GM15510 (cell line): ENCODE measurements at regions not wholly inside any gene's neighbourhood (a gene's known extent, or its start where the extent isn't known, plus 50 kb on each side); places are given as distances from the start of the nearest gene placed in this dataset.

ENCODE experiments used
- POLR2A ChIP-seq: IDR thresholded peaks from 3 replicates; pipeline ENCODE4 v1.6.1; 2011; ENCODE audit warnings: borderline replicate concordance; ENCODE audit not compliant: insufficient read length; ENCODE audit errors: extremely low read depth

GRCh38 chr20:53782612-53783246 lies 189.1 kb upstream of the ZNF217 start:
- TF ChIP-seq POLR2A = no peak

GRCh38 chr20:53779822-53780221 lies 186.2 kb upstream of the ZNF217 start:
- TF ChIP-seq POLR2A = no peak

- TF ChIP-seq POLR2A = no peak
Observed at GRCh38 chr20:53778736-53779135, 185.1 kb upstream of the ZNF217 start.

- TF ChIP-seq POLR2A = no peak
Observed at GRCh38 chr20:53778041-53778516, 184.4 kb upstream of the ZNF217 start.

GRCh38 chr20:53776858-53777257 lies 183.2 kb upstream of the ZNF217 start:
- TF ChIP-seq POLR2A = no peak

- no peak for TF ChIP-seq POLR2A
Observed at GRCh38 chr20:53774461-53775203, 181.0 kb upstream of the ZNF217 start.

- TF ChIP-seq POLR2A = no peak
Observed at GRCh38 chr20:53773792-53774401, 180.3 kb upstream of the ZNF217 start.

GRCh38 chr20:53769041-53769440 lies 175.4 kb upstream of the ZNF217 start:
- no peak for TF ChIP-seq POLR2A

- no peak for TF ChIP-seq POLR2A
Observed at GRCh38 chr20:53768329-53768728, 174.7 kb upstream of the ZNF217 start.

GRCh38 chr20:53767206-53767930 lies 173.7 kb upstream of the ZNF217 start:
- no peak for TF ChIP-seq POLR2A

GRCh38 chr20:53764415-53764800 lies 170.8 kb upstream of the ZNF217 start:
- no peak for TF ChIP-seq POLR2A

GRCh38 chr20:53763707-53764414 lies 170.2 kb upstream of the ZNF217 start:
- TF ChIP-seq POLR2A = no peak

- no peak for TF ChIP-seq POLR2A
Observed at GRCh38 chr20:53760025-53760441, 166.4 kb upstream of the ZNF217 start.

GRCh38 chr20:53757472-53757913 lies 163.9 kb upstream of the ZNF217 start:
- no peak for TF ChIP-seq POLR2A
